KG1 (cell line): ENCODE measurements at regions not wholly inside any gene's neighbourhood (a gene's known extent, or its start where the extent isn't known, plus 50 kb on each side); places are given as distances from the start of the nearest gene placed in this dataset.
"Not testable (repeated sequence)": the region's sequence is repeated elsewhere in the genome, so short reads cannot be mapped to it uniquely, and the experiment has no call there.

Source experiments
- DNase-seq: peaks from one replicate; lab custom pipeline; 2025; lab: John Stamatoyannopoulos, UW

DNA sequence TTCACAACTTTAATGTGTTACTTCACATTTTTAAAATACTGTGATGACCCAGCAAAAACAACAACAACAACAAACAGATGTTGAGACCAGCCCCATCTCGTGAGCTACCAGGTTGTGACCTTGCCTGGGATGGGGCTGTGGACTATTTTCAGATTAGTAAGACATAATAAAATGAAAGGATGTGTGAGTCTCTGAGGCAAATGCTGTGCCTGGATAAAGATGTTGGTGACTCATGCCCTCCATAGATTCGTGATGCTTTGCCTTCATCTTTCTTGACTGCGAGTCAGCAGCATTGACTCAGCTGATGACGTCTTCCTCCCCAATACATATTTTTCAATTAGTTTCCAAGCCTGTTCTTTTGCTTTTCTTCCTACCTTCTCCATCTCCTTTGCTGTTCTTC lies 453.0 kb upstream of the CFAP20DC start:
- no peak for DNase-seq

DNA sequence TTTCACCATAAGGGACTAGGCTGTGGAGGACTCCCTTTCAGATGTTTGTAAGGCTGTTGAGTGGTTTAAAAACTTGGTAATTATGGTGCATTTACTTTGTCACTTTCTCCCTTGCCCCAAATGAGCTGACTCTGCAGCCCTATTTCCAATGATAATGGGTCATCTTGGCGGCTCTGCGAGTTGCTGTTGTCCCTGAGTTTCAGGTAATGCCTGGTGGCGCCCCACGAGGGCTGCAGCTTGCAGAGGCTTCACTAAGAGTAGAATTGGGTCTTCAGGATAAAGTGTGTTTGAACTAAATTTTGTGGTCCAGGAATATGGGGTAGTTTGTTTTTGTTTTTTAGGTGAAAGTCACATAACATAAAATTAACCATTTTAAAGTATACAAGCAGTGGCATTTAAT lies 450.1 kb upstream of the CFAP20DC start:
- DNase-seq = no peak

DNA sequence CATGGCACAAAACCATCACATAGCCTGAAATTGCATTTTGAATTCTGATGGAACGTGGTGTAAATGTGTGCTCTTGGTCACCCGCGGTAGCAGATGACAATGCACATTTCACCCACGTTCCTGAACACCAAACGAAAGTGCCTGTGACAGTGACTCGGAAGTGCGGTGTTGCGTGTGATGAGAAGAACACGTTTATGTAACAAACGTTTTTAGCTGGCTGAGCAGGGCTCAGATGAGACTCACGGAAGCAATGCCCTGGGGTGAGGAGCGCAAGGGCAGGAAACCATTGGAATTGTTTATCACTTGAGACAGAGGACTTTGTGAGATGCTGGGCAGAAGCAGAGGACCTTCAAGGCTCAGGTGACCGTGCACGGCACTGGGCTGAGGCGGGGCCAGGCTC lies 449.2 kb upstream of the CFAP20DC start:
- no peak for DNase-seq

DNA sequence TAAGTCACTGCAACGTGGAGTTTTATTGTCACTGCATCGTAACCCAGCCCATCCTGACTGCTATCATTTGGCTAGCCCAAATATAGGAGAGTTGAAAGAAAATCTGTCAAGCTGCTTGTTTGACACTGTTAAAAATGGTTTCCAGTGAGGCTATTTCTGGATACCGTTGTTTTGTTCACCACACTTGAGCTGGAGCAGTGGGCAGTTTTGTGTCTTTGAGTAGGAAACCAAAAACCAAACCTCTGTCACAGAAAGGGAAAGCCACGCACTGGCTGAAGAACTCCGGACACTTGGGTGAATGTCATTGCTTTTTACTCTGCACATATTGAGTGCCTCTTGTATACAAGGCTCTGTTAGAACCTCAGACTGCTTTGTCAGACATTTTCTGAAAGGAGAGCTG lies 446.4 kb upstream of the CFAP20DC start:
- DNase-seq = no peak

DNA sequence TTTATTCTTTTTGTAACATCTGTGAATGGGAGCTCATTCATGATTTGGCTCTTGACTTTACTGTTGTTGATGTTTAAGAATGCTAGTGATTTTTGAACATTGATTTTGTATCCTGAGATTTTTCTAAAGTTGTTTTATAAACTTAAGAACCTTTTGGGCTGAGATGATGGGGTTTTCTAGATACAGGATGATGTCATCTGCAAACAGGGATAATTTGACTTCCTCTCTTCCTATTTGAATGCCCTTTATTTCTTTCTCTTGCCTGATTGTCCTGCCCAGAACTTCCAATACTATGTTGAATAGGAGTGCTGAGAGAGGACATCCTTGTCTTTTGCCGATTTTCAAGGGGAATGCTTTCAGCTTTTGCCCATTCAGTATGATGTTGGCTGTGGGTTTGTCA lies 445.1 kb upstream of the CFAP20DC start:
- not testable (repeated sequence) for DNase-seq

DNA sequence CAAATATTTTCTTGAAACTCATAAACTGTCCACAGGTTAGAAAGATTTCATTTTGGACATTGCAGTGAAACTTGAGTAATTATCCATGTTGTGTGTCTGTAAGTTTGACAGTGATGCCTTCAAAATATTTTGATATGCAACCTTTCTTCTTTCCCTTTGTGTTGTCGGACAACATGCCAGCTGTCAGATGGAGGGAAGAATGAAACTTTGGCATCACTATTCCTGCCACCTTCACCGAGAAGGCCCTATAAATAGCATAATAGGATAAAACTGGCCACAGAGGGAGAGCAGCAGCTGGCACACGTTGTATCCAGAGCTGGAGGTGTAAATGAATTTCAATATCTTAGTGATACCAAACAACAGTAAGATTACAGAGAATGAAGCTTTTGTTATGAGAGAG lies 436.7 kb upstream of the CFAP20DC start:
- DNase-seq = no peak

DNA sequence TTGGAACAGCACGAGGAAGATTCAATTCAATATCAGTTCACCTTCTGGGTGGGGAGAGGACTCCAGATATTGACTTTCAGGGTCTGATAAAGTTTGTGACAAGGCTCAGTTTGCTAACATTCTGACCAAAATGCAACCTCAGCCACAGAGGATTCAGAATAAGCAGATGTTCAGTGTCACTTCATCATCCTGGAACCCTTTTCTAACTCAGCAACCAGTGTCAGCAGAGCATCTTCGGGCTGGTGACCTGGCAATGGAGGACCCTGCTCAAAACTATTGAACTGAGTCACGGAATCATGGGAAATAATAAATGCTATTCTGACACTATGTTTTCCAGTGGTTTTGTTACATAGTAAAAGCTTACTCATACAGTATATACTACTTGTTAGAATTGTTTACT lies 433.4 kb upstream of the CFAP20DC start:
- DNase-seq = no peak

DNA sequence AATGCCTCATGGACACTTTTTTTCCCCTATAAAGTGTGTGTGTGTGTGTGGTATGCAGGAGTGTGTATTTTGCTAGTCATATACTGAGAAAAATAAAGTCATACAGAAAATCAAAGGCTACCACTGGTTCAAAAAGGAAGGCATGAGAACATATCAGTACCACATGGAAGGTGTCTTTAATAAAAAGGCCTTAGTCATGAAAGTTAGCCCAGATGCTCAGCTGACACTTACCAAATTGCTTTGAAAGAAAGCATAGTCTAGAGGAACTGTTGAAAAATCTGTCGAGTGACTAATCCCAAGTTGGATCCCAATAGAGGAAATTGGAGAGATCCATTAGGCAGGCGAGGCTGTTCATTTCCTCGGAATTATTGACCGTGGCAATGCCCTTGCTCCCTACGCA lies 432.9 kb upstream of the CFAP20DC start:
- no peak for DNase-seq

DNA sequence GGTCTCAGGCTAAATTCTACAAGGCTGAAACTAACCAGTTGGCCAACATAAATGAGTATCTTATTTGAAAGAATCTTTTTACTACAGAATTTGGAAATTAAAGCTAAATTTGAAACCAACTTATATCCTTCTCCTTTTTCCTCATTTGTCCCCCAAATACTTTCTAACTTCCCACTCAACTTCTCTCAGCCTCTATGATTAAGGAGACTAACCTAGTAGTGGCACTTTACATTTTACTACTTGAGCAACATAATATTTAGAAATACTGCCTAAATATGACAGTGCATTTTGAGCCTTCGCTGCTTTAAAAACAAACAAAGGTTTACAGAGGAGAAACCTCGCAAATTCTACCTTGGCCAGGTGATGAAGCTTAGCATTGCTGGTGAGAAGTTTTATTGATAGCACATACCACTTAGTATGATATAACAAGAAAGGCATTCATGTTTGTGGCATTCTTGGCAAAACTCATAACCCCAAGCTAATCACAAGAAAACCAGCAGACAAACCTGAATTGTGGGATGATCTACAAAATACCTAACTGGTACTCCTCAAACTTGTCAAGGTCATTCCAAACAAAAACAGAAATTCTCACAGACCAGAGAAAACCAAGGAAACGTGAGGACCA lies 432.1 kb upstream of the CFAP20DC start:
- DNase-seq = no peak

DNA sequence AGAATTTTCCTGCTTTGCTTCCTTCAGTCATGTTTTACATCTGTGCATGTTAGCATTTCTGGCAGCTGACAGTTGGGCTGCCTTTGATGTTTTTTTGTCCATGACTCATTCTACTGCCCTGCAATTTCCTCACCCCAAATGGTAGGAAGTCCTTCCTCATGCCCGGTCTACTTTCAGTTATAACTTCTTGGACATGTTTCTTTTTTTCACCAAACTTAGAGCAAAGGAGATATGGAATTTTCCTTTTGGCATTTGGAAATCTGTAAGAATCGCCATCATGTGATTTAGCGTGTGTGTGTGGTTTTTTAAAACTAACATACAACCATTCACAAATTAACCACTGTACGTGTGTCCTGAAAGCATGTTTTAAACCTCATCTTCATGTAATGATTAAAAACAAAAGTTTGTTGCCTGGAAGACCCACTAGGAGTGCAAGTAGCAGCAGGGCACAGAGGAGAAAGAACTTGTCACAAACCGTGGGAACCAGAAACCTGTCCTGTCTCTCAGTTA lies 430.7 kb upstream of the CFAP20DC start:
- DNase-seq = no peak

DNA sequence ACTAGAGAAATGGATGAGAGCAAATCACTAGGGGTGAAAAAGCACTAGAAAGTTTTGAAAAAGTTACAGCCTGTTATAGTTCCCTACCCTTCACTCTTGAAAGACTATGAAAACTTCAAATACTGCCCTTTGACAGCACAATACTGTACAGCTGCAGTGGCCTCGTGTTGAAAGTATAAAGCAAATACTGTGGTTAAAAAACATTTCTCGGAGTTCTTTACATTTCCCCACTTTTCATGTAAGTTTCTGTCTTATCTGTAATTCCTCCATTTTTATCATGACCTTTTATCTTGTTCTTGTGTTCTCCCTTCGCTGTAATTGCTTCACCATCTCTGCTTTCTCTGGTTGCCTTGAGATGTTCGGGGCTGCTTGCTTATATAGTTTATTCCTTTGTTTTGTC lies 423.8 kb upstream of the CFAP20DC start:
- DNase-seq = no peak

DNA sequence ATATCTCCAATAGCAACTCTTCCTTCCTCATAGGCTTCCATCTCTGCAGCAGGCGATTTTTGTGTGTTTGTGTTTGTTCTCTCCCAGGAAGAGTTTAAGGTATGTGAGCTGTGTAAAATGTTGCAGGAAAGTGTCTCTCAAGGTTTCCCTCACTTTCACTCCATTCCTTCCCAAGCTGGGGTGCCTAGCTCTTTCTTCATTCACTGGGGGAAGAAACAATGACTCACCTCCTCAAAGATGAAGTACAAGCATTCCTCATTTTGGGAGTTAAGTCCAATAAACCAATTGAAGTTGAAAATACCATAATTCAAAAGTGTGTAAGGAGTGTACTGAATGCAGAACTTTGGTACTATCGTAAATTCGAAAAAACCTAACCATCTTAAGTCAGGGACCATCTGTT lies 422.7 kb upstream of the CFAP20DC start:
- DNase-seq = no peak

DNA sequence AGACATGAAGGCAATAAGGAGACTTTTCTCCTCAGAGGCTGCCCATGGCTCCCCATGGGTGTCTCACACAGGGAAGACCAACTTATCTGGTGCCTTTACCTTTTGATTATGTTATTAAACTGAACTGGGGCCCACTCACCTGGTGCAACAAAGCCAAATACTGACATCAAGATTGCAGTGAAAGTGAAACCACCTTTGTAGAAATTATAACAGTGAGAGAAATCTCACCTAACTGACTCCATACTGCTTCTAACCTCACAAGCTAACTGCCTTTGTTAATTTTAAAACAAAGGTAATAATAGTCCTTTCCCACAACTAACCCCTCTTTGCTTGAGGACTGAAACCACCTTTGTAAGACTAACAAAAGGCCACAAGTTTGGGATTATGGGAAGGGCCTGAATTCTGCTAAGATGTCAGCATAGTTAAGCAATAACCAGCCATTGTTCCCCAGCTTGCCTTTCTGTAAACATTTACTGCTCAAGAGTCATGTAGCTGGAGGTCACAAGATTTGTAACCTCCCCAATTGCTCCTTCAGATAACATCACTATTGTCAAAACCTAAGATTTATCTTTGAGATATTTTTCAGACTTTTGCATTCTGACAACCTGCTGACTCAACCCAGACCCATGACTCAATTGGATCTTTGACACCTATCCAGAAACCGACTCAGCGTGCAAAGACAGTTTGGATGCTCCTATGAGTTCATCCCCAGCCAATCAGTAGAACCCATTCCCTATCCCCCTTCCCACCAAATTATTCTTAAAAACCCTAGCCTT lies 420.3 kb upstream of the CFAP20DC start:
- no peak for DNase-seq

DNA sequence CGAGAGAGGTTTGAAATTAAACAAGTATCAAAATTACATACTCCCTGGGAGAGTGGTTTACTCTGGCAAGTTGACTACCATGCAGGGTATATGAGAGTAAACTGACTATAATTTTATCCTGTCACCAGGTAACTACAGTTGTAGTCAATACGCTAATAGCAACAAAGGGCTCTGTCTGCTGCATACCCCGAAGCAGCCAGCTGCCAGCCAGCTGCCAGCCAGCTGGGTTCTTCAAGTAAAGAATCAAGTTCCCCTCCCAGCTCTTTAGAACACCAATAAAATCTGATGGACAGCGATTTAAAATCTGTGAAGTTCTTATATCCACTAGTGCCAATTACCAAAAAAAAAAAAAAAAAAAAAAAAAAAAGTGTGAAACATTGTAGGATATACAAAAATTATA lies 417.7 kb upstream of the CFAP20DC start:
- DNase-seq = no peak

DNA sequence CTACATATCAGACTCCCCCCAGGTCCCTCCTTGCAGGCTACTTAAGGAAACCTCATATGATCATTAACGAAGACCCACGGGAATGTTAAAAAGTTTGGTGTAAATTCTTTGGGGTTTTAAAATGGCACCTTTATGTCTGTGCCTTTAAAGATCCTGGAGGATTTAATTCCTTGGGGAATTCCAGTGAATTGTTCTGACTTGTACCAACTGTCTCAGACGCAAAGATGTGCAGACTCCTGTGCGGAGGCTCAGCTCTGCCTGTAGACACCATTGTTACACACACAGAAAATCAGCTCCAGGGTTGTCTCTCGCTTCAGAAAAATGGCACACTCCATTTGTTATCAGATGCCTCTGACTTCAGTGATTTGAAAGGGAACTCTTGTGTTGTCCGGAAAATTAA lies 414.4 kb upstream of the CFAP20DC start:
- DNase-seq = no peak

DNA sequence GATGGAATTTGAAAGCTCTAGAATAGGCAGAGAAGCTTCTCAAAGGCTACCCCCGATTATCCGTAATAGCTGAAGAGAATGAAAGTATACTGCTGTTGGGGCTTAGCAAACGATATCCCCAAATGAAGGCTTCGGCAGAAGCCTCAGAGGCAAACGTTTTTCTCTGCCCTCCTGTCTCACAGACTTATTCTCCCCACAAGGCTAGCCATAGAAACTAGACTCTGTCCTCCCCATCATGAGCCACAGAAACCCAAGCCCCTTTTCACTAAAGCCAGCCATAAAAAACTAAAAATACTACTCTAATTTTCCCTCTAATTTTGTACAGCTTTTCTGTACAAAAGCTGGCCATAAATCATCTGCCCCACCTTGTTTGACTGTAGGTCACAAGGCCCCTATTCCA lies 413.4 kb upstream of the CFAP20DC start:
- no peak for DNase-seq

DNA sequence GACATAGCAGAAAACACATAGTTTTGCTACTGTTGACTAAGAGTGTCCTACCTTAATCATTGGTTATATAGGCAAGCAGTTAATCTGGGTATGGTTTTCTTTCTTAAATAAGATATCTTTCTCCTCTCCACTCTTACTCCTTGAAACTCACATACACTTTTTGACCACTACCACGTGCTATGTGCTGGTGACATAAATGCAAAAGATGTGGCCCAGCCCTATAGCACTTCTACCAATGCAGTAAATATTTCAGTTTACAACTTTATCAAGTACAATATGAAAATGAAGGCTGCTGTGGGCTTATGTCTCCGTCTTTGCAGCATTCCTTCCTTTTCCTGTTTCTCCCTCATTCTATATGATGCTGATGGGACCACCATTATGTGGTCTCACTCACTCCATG lies 410.2 kb upstream of the CFAP20DC start:
- DNase-seq = no peak

DNA sequence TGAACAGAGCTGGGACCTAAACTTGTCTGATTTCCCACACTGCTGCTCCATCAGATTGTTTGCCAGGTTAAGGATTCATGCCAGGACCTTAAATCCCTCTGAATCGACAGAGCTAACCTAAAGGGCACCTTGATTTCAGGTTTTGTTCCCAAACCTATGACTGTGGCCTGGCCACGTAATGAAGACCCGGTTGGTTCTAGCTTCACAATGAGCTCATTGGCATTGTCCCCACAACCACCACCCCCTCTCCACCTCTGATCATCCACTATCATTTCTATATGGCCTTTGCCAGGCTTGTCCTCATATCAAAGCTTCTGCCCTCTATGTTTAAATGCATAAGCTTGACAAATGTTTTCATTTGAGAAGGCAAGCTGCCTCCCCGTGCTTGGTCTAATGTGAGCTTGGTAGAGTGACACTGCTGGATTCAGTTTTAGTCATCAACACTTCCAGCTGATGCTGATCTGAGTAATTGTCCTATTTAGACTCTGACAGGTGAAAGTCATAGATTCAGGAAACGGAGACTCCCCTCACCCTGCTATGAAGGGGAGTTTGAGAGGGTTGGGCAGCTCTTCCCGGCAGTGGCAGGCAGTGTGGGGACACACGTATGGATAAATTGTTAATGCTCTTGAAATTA lies 407.1 kb upstream of the CFAP20DC start:
- no peak for DNase-seq

DNA sequence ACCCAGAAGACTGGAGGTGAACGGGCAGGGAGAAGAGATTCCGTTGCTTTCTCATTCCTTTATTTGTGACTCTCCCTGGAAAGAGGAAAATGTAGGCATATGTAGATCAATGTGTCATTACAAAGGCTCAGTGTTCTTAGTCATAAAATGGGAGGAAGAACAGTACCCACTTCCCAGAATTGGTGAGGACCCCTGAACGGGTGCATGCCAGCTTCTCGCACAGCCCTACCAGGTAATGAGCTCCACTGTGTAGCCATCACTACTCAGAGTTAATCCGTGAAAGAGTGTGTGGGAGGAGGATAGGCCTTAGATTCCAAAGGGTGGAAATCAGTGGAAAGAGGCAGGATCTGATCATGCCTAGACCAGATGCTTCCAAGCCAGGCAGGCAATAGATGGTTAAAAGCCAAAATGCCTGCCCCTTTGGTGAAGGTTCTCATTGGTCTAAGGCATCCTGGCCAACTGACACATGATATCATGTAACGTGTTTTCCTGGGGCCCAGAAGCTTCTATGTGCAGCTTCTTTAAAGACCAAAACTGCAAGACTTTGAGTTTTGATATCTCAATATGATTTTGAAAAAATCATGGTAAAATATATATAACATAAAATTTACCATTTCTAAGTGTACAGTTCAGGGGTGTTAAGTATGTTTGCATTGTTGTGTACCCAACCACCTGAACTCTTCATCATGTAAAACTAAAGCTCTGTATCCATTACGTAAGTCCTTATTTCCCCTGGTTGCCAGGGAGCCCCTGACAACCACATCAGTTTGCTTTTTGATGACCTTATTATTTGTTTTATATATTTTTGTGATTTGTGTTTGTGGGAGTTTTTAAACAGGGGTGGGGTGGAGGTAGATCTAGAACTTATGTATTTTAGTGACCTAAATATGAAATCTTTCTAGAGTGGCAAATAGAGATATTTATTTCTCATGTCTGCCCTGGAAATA lies 402.2 kb upstream of the CFAP20DC start:
- no peak for DNase-seq

DNA sequence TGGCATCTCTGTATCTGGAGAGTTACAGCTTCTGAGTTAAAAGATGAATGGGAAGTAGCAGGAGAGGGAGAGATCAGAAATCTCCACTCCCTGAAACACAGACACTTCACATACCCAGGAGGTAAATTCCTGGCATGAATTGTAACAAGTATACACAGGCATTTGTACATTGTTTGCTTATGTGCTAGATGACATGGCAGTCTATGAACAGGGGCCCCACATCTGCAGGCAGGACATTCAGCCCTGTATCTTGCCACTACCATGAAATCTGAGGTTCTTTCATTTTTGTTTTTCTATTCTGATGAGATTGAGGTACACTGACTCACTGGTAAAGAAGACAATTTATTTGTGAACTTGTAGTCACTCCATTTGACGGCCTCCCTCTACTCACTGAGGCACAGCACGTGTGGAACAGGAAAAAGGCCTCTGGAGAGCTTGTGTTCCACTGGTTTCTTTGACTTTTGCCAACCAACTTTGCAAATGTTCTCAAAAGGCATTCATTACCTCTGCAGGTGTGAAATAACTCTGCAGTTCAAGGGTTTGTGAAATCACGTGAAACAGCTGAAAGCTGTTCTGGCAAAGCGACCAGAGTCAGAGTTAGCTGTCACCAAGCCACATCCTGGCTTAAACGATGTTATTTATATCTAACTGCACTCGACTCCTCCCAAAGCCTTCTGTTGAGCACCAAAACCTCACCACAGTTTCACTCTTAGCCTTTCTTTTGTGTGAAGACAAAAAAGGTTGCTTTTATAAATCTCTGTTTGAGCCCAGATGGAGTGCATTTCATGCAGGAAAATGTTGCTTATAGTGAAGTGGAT lies 401.3 kb upstream of the CFAP20DC start:
- peak; percentile 22 for DNase-seq

DNA sequence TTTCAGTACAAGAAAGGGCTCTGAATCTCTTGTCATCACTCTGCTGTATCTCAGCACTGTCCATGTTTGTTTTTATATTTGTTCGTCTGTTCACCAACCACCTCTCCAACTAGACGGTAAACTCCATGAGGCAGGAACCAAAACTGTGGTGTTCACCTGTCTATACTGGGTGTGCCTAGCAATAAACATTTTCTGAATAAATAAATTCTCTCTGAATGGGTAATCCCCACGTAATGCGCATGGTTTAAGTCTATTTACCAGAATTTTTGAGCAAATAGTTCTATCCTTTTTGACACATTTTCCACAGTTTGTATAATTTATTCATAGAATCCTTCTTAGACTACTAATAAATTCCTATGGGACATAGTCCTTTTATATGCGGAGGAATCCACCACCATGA lies 400.6 kb upstream of the CFAP20DC start:
- no peak for DNase-seq
